ENCODE measurements at regions not wholly inside any gene's neighbourhood (a gene's known extent, or its start where the extent isn't known, plus 50 kb on each side); places are given as distances from the start of the nearest gene placed in this dataset.

GRCh38 chr20:23135449-23136420, 49.6 kb upstream of the CD93 start:
- Mint-ChIP-seq H3K36me3 (no peaks in the 10 kb centered on the region), H3K27me3 (no peaks in the 10 kb centered on the region), H3K9me3 (no peaks in the 10 kb centered on the region), H3K27ac (no peak overlapping the region), H3K4me1 (ENCODE audit: low read depth in 2 of 2) (peaks cover 4% of the 10 kb centered on the region in 2 donors), H3K4me3 (no peak overlapping the region)
- DNase-seq (ENCODE audit: low spot score) (no peak), ATAC-seq (no peak)

Measured in natural killer cell treated with Interleukin-12 subunit alpha and Interleukin-12 subunit beta and Interleukin-15 and Interleukin-18, amount 100 ng/mL, for 72 hours (primary cell).